ENCODE measurements at regions not wholly inside any gene's neighbourhood (a gene's known extent, or its start where the extent isn't known, plus 50 kb on each side); places are given as distances from the start of the nearest gene placed in this dataset.

GRCh38 chr2:52253416-52253980 is 1221.6 kb upstream of the NRXN1 start:
- Histone ChIP-seq H3K4me3 (ENCODE audit: low read depth in 1 of 2, low read length in 1 of 2) (no peak overlapping the region), H3K27me3 (no peaks in the 10 kb centered on the region), H3K9me3 (no peaks in the 10 kb centered on the region), H3K27ac (no peak overlapping the region), H3K36me3 (no peaks in the 10 kb centered on the region), H3K4me1 (ENCODE audit: control insufficient read depth in 1 of 2, insufficient read depth in 1 of 2, low read depth in 1 of 2, low read length in 1 of 2) (no peaks in the 10 kb centered on the region)
- TF ChIP-seq, protein P1, sequence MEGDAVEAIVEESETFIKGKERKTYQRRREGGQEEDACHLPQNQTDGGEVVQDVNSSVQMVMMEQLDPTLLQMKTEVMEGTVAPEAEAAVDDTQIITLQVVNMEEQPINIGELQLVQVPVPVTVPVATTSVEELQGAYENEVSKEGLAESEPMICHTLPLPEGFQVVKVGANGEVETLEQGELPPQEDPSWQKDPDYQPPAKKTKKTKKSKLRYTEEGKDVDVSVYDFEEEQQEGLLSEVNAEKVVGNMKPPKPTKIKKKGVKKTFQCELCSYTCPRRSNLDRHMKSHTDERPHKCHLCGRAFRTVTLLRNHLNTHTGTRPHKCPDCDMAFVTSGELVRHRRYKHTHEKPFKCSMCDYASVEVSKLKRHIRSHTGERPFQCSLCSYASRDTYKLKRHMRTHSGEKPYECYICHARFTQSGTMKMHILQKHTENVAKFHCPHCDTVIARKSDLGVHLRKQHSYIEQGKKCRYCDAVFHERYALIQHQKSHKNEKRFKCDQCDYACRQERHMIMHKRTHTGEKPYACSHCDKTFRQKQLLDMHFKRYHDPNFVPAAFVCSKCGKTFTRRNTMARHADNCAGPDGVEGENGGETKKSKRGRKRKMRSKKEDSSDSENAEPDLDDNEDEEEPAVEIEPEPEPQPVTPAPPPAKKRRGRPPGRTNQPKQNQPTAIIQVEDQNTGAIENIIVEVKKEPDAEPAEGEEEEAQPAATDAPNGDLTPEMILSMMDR (IDR thresholded peaks at IDR 0.05) = no peak

DNA sequence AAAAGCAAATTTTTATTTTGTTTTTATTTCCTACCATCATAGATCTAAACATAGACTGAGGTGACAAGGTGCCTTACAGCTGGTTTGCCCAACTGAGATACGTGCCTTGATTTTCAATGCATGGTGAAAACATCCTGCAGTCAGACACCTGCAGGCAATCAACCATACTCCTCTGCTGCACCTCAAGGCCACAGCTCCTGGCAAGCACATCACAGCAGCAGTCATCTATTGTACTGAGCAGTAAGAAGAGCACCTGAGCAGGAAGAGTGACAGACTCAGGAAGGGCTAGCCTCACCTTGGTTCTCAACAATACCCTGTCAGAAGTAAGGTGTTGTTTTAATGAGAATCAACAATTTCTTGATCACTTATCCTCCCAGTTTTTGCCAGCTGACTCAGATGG is 1206.8 kb upstream of the NRXN1 start:
- TF ChIP-seq, protein P1 (IDR thresholded peaks at IDR 0.05) = no peak
- Histone ChIP-seq H3K4me1 (ENCODE audit: control insufficient read depth in 1 of 2, insufficient read depth in 1 of 2, low read depth in 1 of 2, low read length in 1 of 2) (no peaks in the 10 kb centered on the region), H3K27me3 (no peaks in the 10 kb centered on the region)

DNA sequence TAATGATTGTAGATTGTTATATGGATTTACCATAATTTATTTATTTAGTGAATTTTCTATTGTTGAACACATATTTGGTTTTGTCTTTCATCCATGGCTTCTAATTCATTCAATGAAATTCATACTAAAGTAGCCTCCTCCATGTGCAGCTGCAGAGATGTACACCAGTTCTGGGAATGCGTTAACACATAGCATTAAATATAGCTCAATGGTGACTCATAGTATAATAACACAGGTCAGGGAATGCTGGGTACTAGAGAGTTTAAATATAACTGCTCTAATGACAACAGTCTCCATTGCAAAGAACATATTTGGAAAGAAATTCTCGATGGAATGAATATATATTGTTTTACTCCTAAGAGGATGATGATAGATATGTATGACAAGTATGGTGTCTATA is 1190.2 kb upstream of the NRXN1 start:
- Histone ChIP-seq H3K4me3 (ENCODE audit: low read depth in 1 of 2, low read length in 1 of 2) (no peak overlapping the region), H3K27me3 (no peaks in the 10 kb centered on the region), H3K27ac (no peak overlapping the region), H3K4me1 (ENCODE audit: control insufficient read depth in 1 of 2, insufficient read depth in 1 of 2, low read depth in 1 of 2, low read length in 1 of 2) (no peaks in the 10 kb centered on the region), H3K36me3 (no peaks in the 10 kb centered on the region), H3K9me3 (no peaks in the 10 kb centered on the region)
- TF ChIP-seq, protein P1 (IDR thresholded peaks at IDR 0.05) = no peak

More for the DNA sequence above, 1206.8 kb upstream of the NRXN1 start:
- Histone ChIP-seq H3K9me3 (no peaks in the 10 kb centered on the region), H3K36me3 (no peaks in the 10 kb centered on the region), H3K27ac (no peak overlapping the region), H3K4me3 (ENCODE audit: low read depth in 1 of 2, low read length in 1 of 2) (no peak overlapping the region)

- Histone ChIP-seq H3K9me3 (no peaks in the 10 kb centered on the region), H3K4me3 (ENCODE audit: low read depth in 1 of 2, low read length in 1 of 2) (no peak overlapping the region), H3K27ac (no peak overlapping the region), H3K4me1 (ENCODE audit: control insufficient read depth in 1 of 2, insufficient read depth in 1 of 2, low read depth in 1 of 2, low read length in 1 of 2) (no peaks in the 10 kb centered on the region), H3K27me3 (no peaks in the 10 kb centered on the region), H3K36me3 (no peaks in the 10 kb centered on the region)
- TF ChIP-seq, protein P1 (IDR thresholded peaks at IDR 0.05) = no peak
These were observed 1188.5 kb upstream of the NRXN1 start for GRCh38 chr2:52220393-52220792.

- Histone ChIP-seq H3K4me3 (ENCODE audit: low read depth in 1 of 2, low read length in 1 of 2) (no peak overlapping the region), H3K9me3 (no peaks in the 10 kb centered on the region), H3K27ac (no peak overlapping the region), H3K4me1 (ENCODE audit: control insufficient read depth in 1 of 2, insufficient read depth in 1 of 2, low read depth in 1 of 2, low read length in 1 of 2) (no peaks in the 10 kb centered on the region), H3K36me3 (no peaks in the 10 kb centered on the region), H3K27me3 (no peaks in the 10 kb centered on the region)
- TF ChIP-seq, protein P1 (IDR thresholded peaks at IDR 0.05) = no peak
These were observed 1178.7 kb upstream of the NRXN1 start for GRCh38 chr2:52210611-52211010.

GRCh38 chr2:52210161-52210560 is 1178.2 kb upstream of the NRXN1 start:
- no peak overlapping the region for H3K4me3 ChIP-seq (ENCODE audit: low read depth in 1 of 2, low read length in 1 of 2)
- H3K27me3 ChIP-seq = no peaks in the 10 kb centered on the region
- H3K36me3 ChIP-seq = no peaks in the 10 kb centered on the region
- H3K4me1 ChIP-seq (ENCODE audit: control insufficient read depth in 1 of 2, insufficient read depth in 1 of 2, low read depth in 1 of 2, low read length in 1 of 2) = no peaks in the 10 kb centered on the region
- H3K27ac ChIP-seq = no peak overlapping the region
- TF ChIP-seq, protein P1 (IDR thresholded peaks at IDR 0.05) = no peak
- no peaks in the 10 kb centered on the region for H3K9me3 ChIP-seq
